Sigmoid colon (tissue), 4 donors: ENCODE measurements at regions not wholly inside any gene's neighbourhood (a gene's known extent, or its start where the extent isn't known, plus 50 kb on each side); places are given as distances from the start of the nearest gene placed in this dataset.

Experiments used
- EP300 ChIP-seq, 4 donors: sonication (generic); formaldehyde crosslinking; IDR thresholded peaks; one replicate each; pipeline ENCODE4 v1.6.1; 2017; ENCODE audit warnings: antibody characterized with exemption in 4 of 4
- POLR2A ChIP-seq, 2 donors: fragments of 450-650 bp; IDR thresholded peaks; one replicate each; pipeline ENCODE4 v1.6.1; 2016; ENCODE audit warnings: antibody characterized with exemption in 2 of 2, mild to moderate bottlenecking in 2 of 2, moderate library complexity in 2 of 2
- POLR2AphosphoS5 ChIP-seq, 4 donors: sonication (generic); formaldehyde crosslinking; IDR thresholded peaks; one replicate each; pipeline ENCODE4 v1.6.1; 2017; ENCODE audit warnings: antibody characterized with exemption in 4 of 4
- TF ChIP-seq, protein P1 (sequence below), 4 experiments: fragments of 450-650 bp in 3 of 4; fragments of 200-600 bp in 1 of 4; IDR thresholded peaks; one replicate each; pipeline ENCODE4 v1.5.1; 2016 to 2019; ENCODE audit warnings: antibody characterized with exemption in 4 of 4, mild to moderate bottlenecking in 3 of 4, moderate library complexity in 2 of 4

DNA sequence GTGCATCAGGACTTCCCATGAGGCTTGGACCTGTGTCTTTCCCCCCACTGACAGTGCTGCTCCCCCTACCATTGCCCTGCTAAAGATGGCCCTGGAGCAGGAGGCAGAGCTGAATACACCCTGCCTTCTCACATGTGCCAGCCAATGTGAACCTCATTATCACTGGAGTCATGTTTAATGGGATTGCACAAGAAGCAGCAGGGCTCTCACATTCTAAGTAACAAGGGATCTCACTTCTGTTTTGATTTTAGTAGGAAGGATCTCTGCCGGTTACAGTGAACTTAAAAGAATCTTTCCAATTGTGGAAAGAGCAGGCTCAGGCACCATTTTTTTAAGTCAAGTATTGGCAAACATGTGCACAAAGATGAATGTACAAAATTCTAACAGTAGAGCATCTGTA, 322.1 kb upstream of the MEX3C start:
- TF ChIP-seq, protein P1, sequence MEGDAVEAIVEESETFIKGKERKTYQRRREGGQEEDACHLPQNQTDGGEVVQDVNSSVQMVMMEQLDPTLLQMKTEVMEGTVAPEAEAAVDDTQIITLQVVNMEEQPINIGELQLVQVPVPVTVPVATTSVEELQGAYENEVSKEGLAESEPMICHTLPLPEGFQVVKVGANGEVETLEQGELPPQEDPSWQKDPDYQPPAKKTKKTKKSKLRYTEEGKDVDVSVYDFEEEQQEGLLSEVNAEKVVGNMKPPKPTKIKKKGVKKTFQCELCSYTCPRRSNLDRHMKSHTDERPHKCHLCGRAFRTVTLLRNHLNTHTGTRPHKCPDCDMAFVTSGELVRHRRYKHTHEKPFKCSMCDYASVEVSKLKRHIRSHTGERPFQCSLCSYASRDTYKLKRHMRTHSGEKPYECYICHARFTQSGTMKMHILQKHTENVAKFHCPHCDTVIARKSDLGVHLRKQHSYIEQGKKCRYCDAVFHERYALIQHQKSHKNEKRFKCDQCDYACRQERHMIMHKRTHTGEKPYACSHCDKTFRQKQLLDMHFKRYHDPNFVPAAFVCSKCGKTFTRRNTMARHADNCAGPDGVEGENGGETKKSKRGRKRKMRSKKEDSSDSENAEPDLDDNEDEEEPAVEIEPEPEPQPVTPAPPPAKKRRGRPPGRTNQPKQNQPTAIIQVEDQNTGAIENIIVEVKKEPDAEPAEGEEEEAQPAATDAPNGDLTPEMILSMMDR (IDR thresholded peaks at IDR 0.05): no peak
- no peak for TF ChIP-seq EP300 (IDR thresholded peaks at IDR 0.05)
- TF ChIP-seq POLR2AphosphoS5 (IDR thresholded peaks at IDR 0.05): no peak
- TF ChIP-seq POLR2A (IDR thresholded peaks at IDR 0.05): no peak
